ENCODE measurements at regions not wholly inside any gene's neighbourhood (a gene's known extent, or its start where the extent isn't known, plus 50 kb on each side); places are given as distances from the start of the nearest gene placed in this dataset.

- POLR2A ChIA-PET, result no interaction called here
- Histone ChIP-seq H3K9me3 (replicated peaks; ENCODE audit: control insufficient read depth, insufficient read depth, low read length) (peaks cover 2% of the 10 kb centered on the region), H3K4me3 (replicated peaks in 1 of 3; ENCODE audit: insufficient read depth in 1 of 3, low read depth in 1 of 3, low read length in 3 of 3) (no peak overlapping the region), H3K9ac (replicated peaks; ENCODE audit: extremely low read depth, insufficient read depth, low read length) (no peak overlapping the region), H3K36me3 (ENCODE audit: control insufficient read depth in 2 of 2, extremely low read depth in 1 of 2, insufficient read depth in 2 of 2, low read length in 2 of 2) (no peaks in the 10 kb centered on the region), H3K79me2 (ENCODE audit: control insufficient read depth, insufficient read depth, low read length) (no peaks in the 10 kb centered on the region), H3K4me1 (ENCODE audit: control insufficient read depth, extremely low read depth, insufficient read depth, low read length) (no peaks in the 10 kb centered on the region), H3K9me1 (replicated peaks; ENCODE audit: control insufficient read depth, extremely low read depth, insufficient read depth, low read length) (no peaks in the 10 kb centered on the region), H3K27ac (ENCODE audit: insufficient read depth, low read depth, low read length) (no peak overlapping the region), H3K4me2 (ENCODE audit: insufficient read depth, low read length) (no peak overlapping the region), H2AFZ (ENCODE audit: low read depth, low read length) (no peak overlapping the region), H4K20me1 (replicated peaks; ENCODE audit: control insufficient read depth, extremely low read depth, insufficient read depth, low read length) (no peaks in the 10 kb centered on the region), H3K27me3 (ENCODE audit: control insufficient read depth in 2 of 2, insufficient read depth in 2 of 2, low read length in 2 of 2) (no peaks in the 10 kb centered on the region)
- TF ChIP-seq FOS (IDR thresholded peaks at IDR 0.05; ENCODE audit: borderline replicate concordance, insufficient read depth, low read length) (no peak), JUN (IDR thresholded peaks at IDR 0.05; ENCODE audit: borderline replicate concordance, insufficient read depth, insufficient read length, low read depth) (no peak), MYC (IDR thresholded peaks at IDR 0.05; ENCODE audit: low read depth, low read length) (no peak), POLR2AphosphoS5 (IDR thresholded peaks at IDR 0.05; ENCODE audit: insufficient read depth, low read depth, low read length) (no peak), GATA2 (IDR thresholded peaks at IDR 0.05; ENCODE audit: insufficient read depth, insufficient read length, low read depth, low read length) (no peak), EZH2 (IDR thresholded peaks at IDR 0.05; ENCODE audit: borderline replicate concordance, low read depth, low read length, severe bottlenecking) (no peak), POLR2A (IDR thresholded peaks at IDR 0.05; ENCODE audit: low read depth, low read length) (no peak)
- TF ChIP-seq, protein P1, sequence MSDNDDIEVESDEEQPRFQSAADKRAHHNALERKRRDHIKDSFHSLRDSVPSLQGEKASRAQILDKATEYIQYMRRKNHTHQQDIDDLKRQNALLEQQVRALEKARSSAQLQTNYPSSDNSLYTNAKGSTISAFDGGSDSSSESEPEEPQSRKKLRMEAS (IDR thresholded peaks at IDR 0.05; ENCODE audit: insufficient read depth, insufficient read length), result no peak
- TF ChIP-seq, protein P2, sequence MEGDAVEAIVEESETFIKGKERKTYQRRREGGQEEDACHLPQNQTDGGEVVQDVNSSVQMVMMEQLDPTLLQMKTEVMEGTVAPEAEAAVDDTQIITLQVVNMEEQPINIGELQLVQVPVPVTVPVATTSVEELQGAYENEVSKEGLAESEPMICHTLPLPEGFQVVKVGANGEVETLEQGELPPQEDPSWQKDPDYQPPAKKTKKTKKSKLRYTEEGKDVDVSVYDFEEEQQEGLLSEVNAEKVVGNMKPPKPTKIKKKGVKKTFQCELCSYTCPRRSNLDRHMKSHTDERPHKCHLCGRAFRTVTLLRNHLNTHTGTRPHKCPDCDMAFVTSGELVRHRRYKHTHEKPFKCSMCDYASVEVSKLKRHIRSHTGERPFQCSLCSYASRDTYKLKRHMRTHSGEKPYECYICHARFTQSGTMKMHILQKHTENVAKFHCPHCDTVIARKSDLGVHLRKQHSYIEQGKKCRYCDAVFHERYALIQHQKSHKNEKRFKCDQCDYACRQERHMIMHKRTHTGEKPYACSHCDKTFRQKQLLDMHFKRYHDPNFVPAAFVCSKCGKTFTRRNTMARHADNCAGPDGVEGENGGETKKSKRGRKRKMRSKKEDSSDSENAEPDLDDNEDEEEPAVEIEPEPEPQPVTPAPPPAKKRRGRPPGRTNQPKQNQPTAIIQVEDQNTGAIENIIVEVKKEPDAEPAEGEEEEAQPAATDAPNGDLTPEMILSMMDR (IDR thresholded peaks at IDR 0.05; ENCODE audit: extremely low read depth in 1 of 2, insufficient read depth in 1 of 2, low read depth in 1 of 2, low read length in 2 of 2), result no peak
- no TSS peak for BruUV-seq (replicated peaks)
- dilution Hi-C loops (cut with MboI; ENCODE audit: extremely low pct_ligation_motif_present, low sequenced_read_pairs), result no loop called here
- FAIRE-seq (no peak), DNase-seq (ENCODE audit: low read depth, low spot score) (no peak)
- CTCF ChIA-PET, result no interaction called here
- intact Hi-C loops (cut with micrococcal nuclease), result no loop called here
Observed at GRCh38 chr5:2175041-2175440, 292.3 kb upstream of the IRX4 start.

All from endothelial cell of umbilical vein (primary cell).